Endothelial cell (in vitro differentiated cells): ENCODE measurements at regions not wholly inside any gene's neighbourhood (a gene's known extent, or its start where the extent isn't known, plus 50 kb on each side); places are given as distances from the start of the nearest gene placed in this dataset.

Source experiments
- DNase-seq: peaks from one replicate; pipeline ENCODE4 v3.0.0; 2021; ENCODE audit warnings: low spot score
- H3K27ac Mint-ChIP-seq: one replicate; pipeline ENCODE4 v1.8.0; 2021; ENCODE audit warnings: mixed read lengths, inconsistent platforms; ENCODE audit not compliant: unreplicated experiment
- H3K27me3 Mint-ChIP-seq: one replicate; pipeline ENCODE4 v1.8.0; 2021; ENCODE audit warnings: mild to moderate bottlenecking, moderate library complexity, mixed read lengths, inconsistent platforms; ENCODE audit not compliant: unreplicated experiment
- H3K36me3 Mint-ChIP-seq: one replicate; pipeline ENCODE4 v1.8.0; 2021; ENCODE audit warnings: mild to moderate bottlenecking, low read depth, mixed read lengths, inconsistent platforms; ENCODE audit not compliant: unreplicated experiment
- H3K4me1 Mint-ChIP-seq: one replicate; pipeline ENCODE4 v1.8.0; 2021; ENCODE audit warnings: mild to moderate bottlenecking, mixed read lengths, inconsistent platforms; ENCODE audit not compliant: unreplicated experiment
- H3K4me3 Mint-ChIP-seq: one replicate; pipeline ENCODE4 v1.8.0; 2021; ENCODE audit warnings: mild to moderate bottlenecking, mixed read lengths, inconsistent platforms; ENCODE audit not compliant: unreplicated experiment
- H3K9me3 Mint-ChIP-seq: one replicate; pipeline ENCODE4 v1.8.0; 2021; ENCODE audit warnings: mixed read lengths, inconsistent platforms; ENCODE audit not compliant: unreplicated experiment
- CTCF ChIP-seq: fragments of 200-600 bp; sonication (generic); IDR thresholded peaks from one replicate; pipeline ENCODE4 v1.5.0; 2021; ENCODE audit warnings: antibody characterized with exemption; ENCODE audit not compliant: unreplicated experiment

GRCh38 chr5:60185231-60186099, 291.9 kb upstream of the PDE4D start:
- H3K36me3 Mint-ChIP-seq, result no peaks in the 10 kb centered on the region
- H3K4me3 Mint-ChIP-seq, result no peak overlapping the region
- no peaks in the 10 kb centered on the region for H3K9me3 Mint-ChIP-seq
- no peaks in the 10 kb centered on the region for H3K4me1 Mint-ChIP-seq
- no peak for DNase-seq
- H3K27me3 Mint-ChIP-seq, result no peaks in the 10 kb centered on the region
- H3K27ac Mint-ChIP-seq, result no peak overlapping the region
- TF ChIP-seq CTCF, result no peak

DNA sequence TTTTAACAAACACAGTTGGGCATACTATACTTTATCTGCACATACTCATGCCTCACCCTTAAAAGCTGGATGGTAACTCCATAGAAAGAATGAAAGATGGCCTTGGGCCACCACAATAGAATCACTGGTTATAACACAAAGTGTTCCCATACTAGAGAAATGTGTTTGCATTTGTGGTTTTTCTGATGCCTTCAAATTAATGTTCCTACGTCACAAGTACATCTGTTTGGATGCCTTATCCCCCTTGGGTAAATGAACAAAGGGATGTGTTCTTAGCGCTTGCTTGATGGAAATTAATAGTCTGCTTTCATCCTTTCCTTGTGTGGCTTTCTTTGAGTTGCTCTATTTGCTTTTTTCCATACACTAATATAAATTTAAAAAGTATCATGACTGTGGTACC, 291.1 kb upstream of the PDE4D start:
- Mint-ChIP-seq H3K27me3 (no peaks in the 10 kb centered on the region), H3K9me3 (no peaks in the 10 kb centered on the region), H3K27ac (no peak overlapping the region), H3K4me3 (no peak overlapping the region), H3K4me1 (no peaks in the 10 kb centered on the region), H3K36me3 (no peaks in the 10 kb centered on the region)
- no peak for TF ChIP-seq CTCF
- no peak for DNase-seq

- H3K27me3 Mint-ChIP-seq, result no peaks in the 10 kb centered on the region
- H3K4me3 Mint-ChIP-seq, result no peak overlapping the region
- no peak for DNase-seq
- no peaks in the 10 kb centered on the region for H3K36me3 Mint-ChIP-seq
- no peak for TF ChIP-seq CTCF
- H3K4me1 Mint-ChIP-seq, result no peaks in the 10 kb centered on the region
- H3K9me3 Mint-ChIP-seq, result no peaks in the 10 kb centered on the region
- no peak overlapping the region for H3K27ac Mint-ChIP-seq
These were observed 290.4 kb upstream of the PDE4D start for GRCh38 chr5:60183881-60184280.

DNA sequence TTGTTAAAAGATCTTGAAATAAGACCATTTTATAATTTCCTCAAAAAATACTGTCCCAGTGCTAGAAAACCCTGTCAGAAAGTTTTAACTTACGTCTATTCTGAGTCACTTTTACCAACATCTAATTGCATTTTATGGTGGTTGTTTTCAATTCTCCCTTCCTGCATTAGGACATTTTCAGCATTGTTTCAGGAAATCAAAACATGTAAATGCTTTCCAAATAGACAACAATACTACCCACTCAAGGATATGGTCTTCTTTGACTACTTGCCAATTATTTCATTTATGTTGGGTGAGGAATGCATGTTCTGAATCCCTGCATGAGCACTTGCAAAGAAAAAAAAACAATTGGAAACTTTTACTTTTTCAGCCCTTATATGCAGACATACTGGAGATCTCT, 284.6 kb upstream of the PDE4D start:
- Mint-ChIP-seq H3K27me3 (no peaks in the 10 kb centered on the region), H3K4me3 (no peak overlapping the region), H3K27ac (no peak overlapping the region), H3K9me3 (no peaks in the 10 kb centered on the region), H3K4me1 (no peaks in the 10 kb centered on the region), H3K36me3 (no peaks in the 10 kb centered on the region)
- DNase-seq, result no peak
- no peak for TF ChIP-seq CTCF

- Mint-ChIP-seq H3K4me1 (no peaks in the 10 kb centered on the region), H3K9me3 (no peaks in the 10 kb centered on the region), H3K27ac (no peak overlapping the region), H3K27me3 (no peaks in the 10 kb centered on the region), H3K4me3 (no peak overlapping the region), H3K36me3 (no peaks in the 10 kb centered on the region)
- DNase-seq, result no peak
- no peak for TF ChIP-seq CTCF
These were observed 284.1 kb upstream of the PDE4D start for GRCh38 chr5:60177596-60177995.
